Ishikawa (cell line): ENCODE measurements at regions not wholly inside any gene's neighbourhood (a gene's known extent, or its start where the extent isn't known, plus 50 kb on each side); places are given as distances from the start of the nearest gene placed in this dataset.

Source experiments
- CEBPB ChIP-seq: IDR thresholded peaks from 2 replicates; pipeline ENCODE4 v1.6.1; 2012
- CREB1 ChIP-seq: IDR thresholded peaks from 2 replicates; pipeline ENCODE4 v1.6.1; 2012; ENCODE audit warnings: low read depth
- EGR1 ChIP-seq: IDR thresholded peaks from 2 replicates; pipeline ENCODE4 v1.6.1; 2012
- EP300 ChIP-seq: IDR thresholded peaks from 2 replicates; pipeline ENCODE4 v1.6.1; 2012; ENCODE audit warnings: borderline replicate concordance
- FOXM1 ChIP-seq: IDR thresholded peaks from 2 replicates; pipeline ENCODE4 v1.6.1; 2012; ENCODE audit warnings: low read depth, borderline replicate concordance
- MAX ChIP-seq: IDR thresholded peaks from 2 replicates; pipeline ENCODE4 v1.6.1; 2012
- NFIC ChIP-seq: IDR thresholded peaks from 2 replicates; pipeline ENCODE4 v1.6.1; 2012
- RAD21 ChIP-seq: IDR thresholded peaks from 2 replicates; pipeline ENCODE4 v1.6.1; 2012; ENCODE audit warnings: low read depth
- REST ChIP-seq: IDR thresholded peaks from 2 replicates; pipeline ENCODE4 v1.6.1; 2012; ENCODE audit warnings: low read depth, mild to moderate bottlenecking
- TAF1 ChIP-seq: IDR thresholded peaks from 2 replicates; pipeline ENCODE4 v1.6.1; 2012; ENCODE audit warnings: low read depth, mild to moderate bottlenecking
- TCF12 ChIP-seq: IDR thresholded peaks from 2 replicates; pipeline ENCODE4 v1.6.1; 2012; ENCODE audit warnings: low read depth
- TEAD4 ChIP-seq: IDR thresholded peaks from 2 replicates; pipeline ENCODE4 v1.6.1; 2012
- USF1 ChIP-seq: IDR thresholded peaks from 2 replicates; pipeline ENCODE4 v1.6.1; 2012
- YY1 ChIP-seq: IDR thresholded peaks from 2 replicates; pipeline ENCODE4 v1.6.1; 2012; ENCODE audit warnings: low read depth
- ZBTB7A ChIP-seq: IDR thresholded peaks from 2 replicates; pipeline ENCODE4 v1.6.1; 2012; ENCODE audit warnings: low read depth

- TF ChIP-seq TAF1: no peak
- TF ChIP-seq FOXM1: no peak
- no peak for TF ChIP-seq EGR1
- TF ChIP-seq RAD21: no peak
- no peak for TF ChIP-seq YY1
- TF ChIP-seq CEBPB: no peak
- no peak for TF ChIP-seq NFIC
- TF ChIP-seq CREB1: no peak
- TF ChIP-seq USF1: no peak
- TF ChIP-seq REST: no peak
- TF ChIP-seq ZBTB7A: no peak
- TF ChIP-seq TEAD4: no peak
- no peak for TF ChIP-seq EP300
- no peak for TF ChIP-seq MAX
- no peak for TF ChIP-seq TCF12
Observed at GRCh38 chr3:30435861-30436331, 170.5 kb upstream of the TGFBR2 start.

- no peak for TF ChIP-seq CREB1
- no peak for TF ChIP-seq EGR1
- peak; percentile 66 for TF ChIP-seq USF1
- TF ChIP-seq MAX: peak; percentile 16; the same call in 1 of the 2 replicates
Observed at GRCh38 chr3:30437171-30437601, 169.2 kb upstream of the TGFBR2 start.

- no peak for TF ChIP-seq USF1
- TF ChIP-seq NFIC: no peak
Observed at GRCh38 chr3:30438126-30438525, 168.3 kb upstream of the TGFBR2 start.

GRCh38 chr3:30439451-30440053, 166.8 kb upstream of the TGFBR2 start:
- TF ChIP-seq TCF12 (no peak), CEBPB (no peak), EGR1 (no peak), TAF1 (no peak), CREB1 (no peak), NFIC (no peak), EP300 (no peak), YY1 (no peak), TEAD4 (no peak), MAX (no peak), USF1 (no peak), ZBTB7A (no peak), FOXM1 (no peak), RAD21 (no peak), REST (no peak)

- TF ChIP-seq REST: no peak
- no peak for TF ChIP-seq USF1
- TF ChIP-seq YY1: no peak
- no peak for TF ChIP-seq TCF12
- TF ChIP-seq ZBTB7A: no peak
- no peak for TF ChIP-seq FOXM1
- no peak for TF ChIP-seq EP300
- no peak for TF ChIP-seq RAD21
- TF ChIP-seq CREB1: no peak
- TF ChIP-seq MAX: no peak
- TF ChIP-seq NFIC: no peak
- TF ChIP-seq TAF1: no peak
Observed at GRCh38 chr3:30440147-30440604, 166.2 kb upstream of the TGFBR2 start.
